Spleen (tissue), 11 donors: ENCODE measurements at regions not wholly inside any gene's neighbourhood (a gene's known extent, or its start where the extent isn't known, plus 50 kb on each side); places are given as distances from the start of the nearest gene placed in this dataset.
"Not testable (repeated sequence)": the region's sequence is repeated elsewhere in the genome, so short reads cannot be mapped to it uniquely, and the experiment has no call there.

ENCODE experiments used
- DNase-seq: peaks from one replicate; pipeline ENCODE4 v3.0.0-alpha.2; 2020
- H3K27ac ChIP-seq, 8 donors: fragments of 200-600 bp; sonication (generic) in 7 of 8; 1 replicate in 4 of 8; 2 replicates in 4 of 8; pipeline versions ENCODE4 v1.5.0 to v1.8.0; 2016 to 2021; ENCODE audit warnings: inconsistent platforms in 4 of 8, mild to moderate bottlenecking in 4 of 8, moderate library complexity in 1 of 8
- H3K27me3 ChIP-seq, 7 donors: fragments of 200-600 bp; sonication (generic) in 6 of 7; replicated peaks in 1 of 7; 1 replicate in 4 of 7; 2 replicates in 3 of 7; pipeline versions ENCODE4 v1.5.0 to v1.8.0; 2016 to 2021; ENCODE audit warnings: inconsistent platforms in 3 of 7, mild to moderate bottlenecking in 1 of 7
- H3K36me3 ChIP-seq, 6 donors: fragments of 200-600 bp; sonication (generic) in 5 of 6; 1 replicate in 4 of 6; 2 replicates in 2 of 6; pipeline versions ENCODE4 v1.5.0 to v1.8.0; 2016 to 2021; ENCODE audit warnings: inconsistent platforms in 2 of 6
- H3K4me1 ChIP-seq, 6 donors: fragments of 200-600 bp; sonication (generic) in 5 of 6; 1 replicate in 3 of 6; 2 replicates in 3 of 6; pipeline versions ENCODE4 v1.5.0 to v1.8.0; 2016 to 2021; ENCODE audit warnings: inconsistent platforms in 3 of 6
- H3K4me3 ChIP-seq, 8 donors: fragments of 200-600 bp; sonication (generic) in 7 of 8; 1 replicate in 4 of 8; 2 replicates in 4 of 8; pipeline versions ENCODE4 v1.5.0 to v1.8.0; 2016 to 2021; ENCODE audit warnings: inconsistent platforms in 4 of 8, mild to moderate bottlenecking in 4 of 8, moderate library complexity in 2 of 8
- H3K9me3 ChIP-seq, 8 donors: fragments of 200-600 bp; sonication (generic) in 7 of 8; 1 replicate in 4 of 8; 2 replicates in 4 of 8; pipeline versions ENCODE4 v1.5.0 to v1.8.0; 2016 to 2021; ENCODE audit warnings: inconsistent platforms in 4 of 8
- POLR2A ChIP-seq, 3 donors: fragments of 450-650 bp; IDR thresholded peaks; one replicate each; pipeline ENCODE4 v1.5.1; 2017; ENCODE audit warnings: antibody characterized with exemption in 3 of 3, mild to moderate bottlenecking in 1 of 3
- POLR2AphosphoS5 ChIP-seq, 3 donors: sonication (generic); formaldehyde crosslinking; IDR thresholded peaks; one replicate each; pipeline ENCODE4 v1.5.1; 2017; ENCODE audit warnings: antibody characterized with exemption in 3 of 3
- WGBS, 5 donors: extraction: QIAGEN DNeasy Blood & Tissue Kit in 3 of 5; methylation state at CpG; one replicate each; pipeline versions ENCODE4 v1.1.5 to v1.1.7; 2013 to 2018; 5-methylcytosine and 5-hydroxymethylcytosine counted together
- intact Hi-C: fragments of 100-400 bp; cut with DNase I; formaldehyde crosslinking; loops from one replicate; pipeline ENCODE4 v1.15.0; 2023; ENCODE audit warnings: low total_unique reads
- TF ChIP-seq, protein P1 (sequence below), 11 experiments: fragments of 200-600 bp in 7 of 11; fragments of 450-650 bp in 4 of 11; sonication (generic) in 4 of 11; IDR thresholded peaks in 8 of 11; conservative IDR thresholded peaks in 3 of 11; 1 replicate in 7 of 11; 2 replicates in 4 of 11; pipeline versions ENCODE4 v1.4.0 to v1.8.0; 2016 to 2021; ENCODE audit warnings: antibody characterized with exemption in 11 of 11, inconsistent platforms in 4 of 11, mild to moderate bottlenecking in 1 of 11
- donor health status: healthy with polysubstance abuse.
- donor health status: DM: no; HTN: no; CAD: no; lungs with moderate emphysema.
- donor health status: DM: no; HTN: no; CAD: no.
- donor health status: Bipolar disorder and iron deficiency.
- donor health status: healthy.
- donor health status: DM: no; HTN: no; CAD: no.
- donor health status: DM: yes; HTN: yes; CAD: no.

DNA sequence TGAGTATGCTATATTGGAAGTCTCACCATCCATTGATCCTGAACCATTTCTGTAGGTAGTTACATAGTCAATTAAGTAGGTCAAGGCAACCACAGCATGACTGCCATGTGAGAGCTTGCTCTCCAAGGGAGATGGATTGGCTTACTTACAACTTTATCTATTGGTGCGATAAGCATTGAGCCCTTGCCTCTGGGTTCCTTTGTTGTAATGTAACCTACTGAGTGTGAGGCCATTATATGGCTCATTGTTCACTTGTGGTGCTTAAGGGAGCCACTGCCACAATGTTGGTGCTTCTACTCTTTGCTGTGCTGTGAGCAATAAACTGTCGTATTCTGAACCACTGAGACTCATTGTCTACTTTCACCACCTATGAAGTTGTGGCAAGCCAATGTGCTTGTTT is 510.6 kb upstream of the ITGA1 start:
- 87 to 99% (median 95%) methylated on average over 2 of the region's 2 CpGs for WGBS, 5 donors
- intact Hi-C loops = no loop called here
- peaks cover 0 to 20% (median 5%) of the 10 kb centered on the region in 8 donors for H3K9me3 ChIP-seq
- H3K4me3 ChIP-seq = no peak overlapping the region
- H3K36me3 ChIP-seq = no peaks in the 10 kb centered on the region
- H3K27me3 ChIP-seq = no peaks in the 10 kb centered on the region
- no peak for DNase-seq
- H3K4me1 ChIP-seq = no peaks in the 10 kb centered on the region
- no peak for TF ChIP-seq POLR2A (IDR thresholded peaks at IDR 0.05)
- TF ChIP-seq, protein P1, sequence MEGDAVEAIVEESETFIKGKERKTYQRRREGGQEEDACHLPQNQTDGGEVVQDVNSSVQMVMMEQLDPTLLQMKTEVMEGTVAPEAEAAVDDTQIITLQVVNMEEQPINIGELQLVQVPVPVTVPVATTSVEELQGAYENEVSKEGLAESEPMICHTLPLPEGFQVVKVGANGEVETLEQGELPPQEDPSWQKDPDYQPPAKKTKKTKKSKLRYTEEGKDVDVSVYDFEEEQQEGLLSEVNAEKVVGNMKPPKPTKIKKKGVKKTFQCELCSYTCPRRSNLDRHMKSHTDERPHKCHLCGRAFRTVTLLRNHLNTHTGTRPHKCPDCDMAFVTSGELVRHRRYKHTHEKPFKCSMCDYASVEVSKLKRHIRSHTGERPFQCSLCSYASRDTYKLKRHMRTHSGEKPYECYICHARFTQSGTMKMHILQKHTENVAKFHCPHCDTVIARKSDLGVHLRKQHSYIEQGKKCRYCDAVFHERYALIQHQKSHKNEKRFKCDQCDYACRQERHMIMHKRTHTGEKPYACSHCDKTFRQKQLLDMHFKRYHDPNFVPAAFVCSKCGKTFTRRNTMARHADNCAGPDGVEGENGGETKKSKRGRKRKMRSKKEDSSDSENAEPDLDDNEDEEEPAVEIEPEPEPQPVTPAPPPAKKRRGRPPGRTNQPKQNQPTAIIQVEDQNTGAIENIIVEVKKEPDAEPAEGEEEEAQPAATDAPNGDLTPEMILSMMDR (IDR thresholded peaks at IDR 0.05 in 8 of 11, conservative IDR thresholded peaks at IDR 0.05 in 3 of 11) = no peak
- H3K27ac ChIP-seq = no peak overlapping the region

DNA sequence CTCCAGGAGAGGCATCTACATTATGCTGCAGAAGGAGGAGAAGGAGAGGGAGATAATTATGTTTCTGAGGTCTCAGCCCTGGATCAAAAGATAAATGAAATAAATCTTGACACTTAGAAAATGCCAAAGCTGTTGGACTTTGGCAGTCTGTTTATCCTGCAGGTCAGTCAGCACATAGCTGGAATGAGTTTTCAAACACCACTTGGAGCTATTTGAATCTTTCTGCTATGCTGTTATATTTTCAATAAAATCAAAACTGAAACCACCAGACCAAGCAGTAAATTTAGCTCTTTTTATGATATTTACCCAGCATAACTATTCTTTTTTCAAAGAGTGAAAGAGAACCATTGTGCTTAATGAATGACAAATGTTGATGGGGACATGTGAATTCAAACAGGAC is 505.1 kb upstream of the ITGA1 start:
- Histone ChIP-seq H3K27ac (no peak overlapping the region), H3K27me3 (no peaks in the 10 kb centered on the region), H3K4me3 (no peak overlapping the region), H3K4me1 (no peaks in the 10 kb centered on the region), H3K9me3 (peaks cover 0 to 20% (median 6%) of the 10 kb centered on the region in 8 donors), H3K36me3 (no peaks in the 10 kb centered on the region)
- TF ChIP-seq POLR2AphosphoS5 (IDR thresholded peaks at IDR 0.05) = no peak
- TF ChIP-seq, protein P1 (IDR thresholded peaks at IDR 0.05 in 8 of 11, conservative IDR thresholded peaks at IDR 0.05 in 3 of 11) = no peak
- TF ChIP-seq POLR2A (IDR thresholded peaks at IDR 0.05) = no peak
- intact Hi-C loops = no loop called here
- no peak for DNase-seq

DNA sequence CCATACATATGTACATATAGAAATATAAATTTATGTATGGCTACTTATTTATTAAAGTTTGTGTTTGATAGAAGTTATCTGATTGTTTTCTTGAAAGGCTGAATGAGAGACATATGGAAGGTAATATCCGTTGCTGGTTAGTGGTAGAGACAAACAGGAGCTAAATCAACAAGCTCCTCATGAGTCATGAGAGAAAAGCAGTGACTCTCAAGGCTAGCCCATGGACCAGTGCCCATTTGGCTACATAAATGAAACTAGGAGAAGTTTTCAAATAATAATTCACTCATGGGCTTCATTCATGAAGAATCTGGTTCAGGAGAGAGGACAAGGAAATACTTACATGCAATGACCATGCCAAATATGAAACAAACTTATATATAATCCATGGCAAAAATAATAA is 504.5 kb upstream of the ITGA1 start:
- H3K27ac ChIP-seq = no peak overlapping the region
- no peaks in the 10 kb centered on the region for H3K36me3 ChIP-seq
- no peak overlapping the region for H3K4me3 ChIP-seq
- H3K4me1 ChIP-seq = no peaks in the 10 kb centered on the region
- H3K27me3 ChIP-seq = no peaks in the 10 kb centered on the region
- 69 to 88% (median 82%) methylated on average over 1 of the region's 1 CpG for WGBS, 5 donors
- TF ChIP-seq, protein P1 (IDR thresholded peaks at IDR 0.05 in 8 of 11, conservative IDR thresholded peaks at IDR 0.05 in 3 of 11) = no peak
- TF ChIP-seq POLR2A (IDR thresholded peaks at IDR 0.05) = no peak
- no peak for TF ChIP-seq POLR2AphosphoS5 (IDR thresholded peaks at IDR 0.05)
- no peak for DNase-seq
- H3K9me3 ChIP-seq = peaks cover 0 to 17% (median 4%) of the 10 kb centered on the region in 8 donors
- intact Hi-C loops = no loop called here

DNA sequence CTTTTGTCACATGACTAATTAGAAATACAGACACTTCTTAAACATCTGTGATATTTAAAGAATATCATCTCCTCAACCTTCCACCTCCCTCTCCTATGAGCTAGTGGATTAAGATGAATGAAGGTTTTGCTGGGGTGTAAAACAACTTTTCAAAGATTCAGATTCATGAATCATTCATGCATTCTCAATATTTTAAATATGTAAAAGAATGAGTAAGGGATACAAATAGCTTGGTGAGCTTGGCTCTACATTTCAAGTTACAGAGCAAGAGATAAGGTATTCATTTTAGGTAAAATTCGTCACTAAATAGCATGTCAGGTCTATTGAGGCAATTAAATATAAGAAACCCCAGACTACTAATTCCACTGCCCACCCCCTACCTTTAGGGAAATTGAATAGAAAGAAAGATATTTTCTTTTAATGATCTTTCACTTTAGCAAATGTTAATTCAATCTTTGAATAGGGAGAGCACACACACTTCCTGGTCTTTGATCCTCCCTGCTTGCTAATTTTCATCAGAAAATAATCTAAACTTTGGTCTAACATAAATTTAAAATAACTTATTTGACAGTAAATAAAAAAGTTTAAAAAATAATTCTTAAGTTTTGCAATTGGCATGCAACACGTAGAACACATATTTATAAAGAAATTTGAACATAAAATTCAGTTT is 486.9 kb upstream of the ITGA1 start:
- H3K27ac ChIP-seq = no peak overlapping the region
- no peaks in the 10 kb centered on the region for H3K4me1 ChIP-seq
- WGBS, 5 donors = 53 to 66% (median 60%) methylated on average over 2 of the region's 2 CpGs
- H3K9me3 ChIP-seq = peaks cover 7 to 40% (median 33%) of the 10 kb centered on the region in 8 donors
- no peak for DNase-seq
- no peaks in the 10 kb centered on the region for H3K27me3 ChIP-seq
- intact Hi-C loops = no loop called here
- no peak for TF ChIP-seq POLR2AphosphoS5 (IDR thresholded peaks at IDR 0.05)
- no peak for TF ChIP-seq POLR2A (IDR thresholded peaks at IDR 0.05)
- TF ChIP-seq, protein P1 (IDR thresholded peaks at IDR 0.05 in 8 of 11, conservative IDR thresholded peaks at IDR 0.05 in 3 of 11) = no peak
- H3K36me3 ChIP-seq = no peaks in the 10 kb centered on the region
- no peak overlapping the region for H3K4me3 ChIP-seq

DNA sequence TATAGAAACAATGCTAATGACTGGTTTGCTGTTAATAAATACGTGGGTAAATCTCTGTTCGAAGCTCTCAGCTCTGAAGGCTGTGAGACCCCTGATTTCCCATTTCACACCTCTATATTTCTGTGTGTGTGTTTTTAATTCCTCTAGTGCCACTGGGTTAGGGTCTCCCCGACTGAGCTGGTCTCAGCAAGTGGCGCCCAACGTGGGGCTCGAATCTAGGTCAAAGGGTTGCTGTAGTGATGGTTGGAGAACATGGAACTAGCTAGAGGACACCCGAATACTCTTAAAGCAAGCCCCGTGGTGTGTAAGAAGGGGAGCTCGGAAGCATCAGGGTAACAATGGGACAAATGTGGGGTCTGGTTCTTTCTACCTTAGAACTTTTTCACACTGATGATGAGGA is 482.9 kb upstream of the ITGA1 start:
- H3K27me3 ChIP-seq, H3K27ac ChIP-seq, H3K4me1 ChIP-seq, DNase-seq, H3K4me3 ChIP-seq, intact Hi-C loops, H3K36me3 ChIP-seq: not testable (repeated sequence)
- WGBS, 5 donors = 73 to 84% (median 79%) methylated on average over 9 of the region's 9 CpGs
- H3K9me3 ChIP-seq = peaks cover 7 to 74% (median 55%) of the 10 kb centered on the region in 8 donors
